Type B pancreatic cell (in vitro differentiated cells): ENCODE measurements at regions not wholly inside any gene's neighbourhood (a gene's known extent, or its start where the extent isn't known, plus 50 kb on each side); places are given as distances from the start of the nearest gene placed in this dataset.

Experiments used
- DNase-seq: peaks from one replicate; pipeline ENCODE4 v3.0.0; 2021; ENCODE audit warnings: mixed read lengths; ENCODE audit not compliant: unreplicated experiment; ENCODE audit errors: extremely low spot score
- H3K27ac Mint-ChIP-seq: 2 replicates; pipeline ENCODE4 v1.8.0; 2021; ENCODE audit warnings: mild to moderate bottlenecking, mixed read lengths
- H3K27me3 Mint-ChIP-seq: 2 replicates; pipeline ENCODE4 v1.8.0; 2021; ENCODE audit warnings: mixed read lengths
- H3K36me3 Mint-ChIP-seq: 2 replicates; pipeline ENCODE4 v1.8.0; 2021; ENCODE audit warnings: mixed read lengths
- H3K4me1 Mint-ChIP-seq: one replicate; pipeline ENCODE4 v1.8.0; 2021; ENCODE audit warnings: mixed read lengths; ENCODE audit not compliant: unreplicated experiment
- H3K4me3 Mint-ChIP-seq: 2 replicates; pipeline ENCODE4 v1.8.0; 2021; ENCODE audit warnings: mild to moderate bottlenecking, mixed read lengths
- H3K9me3 Mint-ChIP-seq: 2 replicates; pipeline ENCODE4 v1.8.0; 2021; ENCODE audit warnings: mixed read lengths
- CTCF ChIP-seq: fragments of 200-600 bp; sonication (generic); conservative IDR thresholded peaks from 2 replicates; pipeline ENCODE4 v1.5.0; 2021; ENCODE audit warnings: antibody characterized with exemption, mild to moderate bottlenecking

- H3K4me3 Mint-ChIP-seq = no peak overlapping the region
- peaks cover 6% of the 10 kb centered on the region for H3K4me1 Mint-ChIP-seq
- H3K36me3 Mint-ChIP-seq = no peaks in the 10 kb centered on the region
- no peak for TF ChIP-seq CTCF
- H3K27ac Mint-ChIP-seq = no peak overlapping the region
- no peak for DNase-seq
- peaks cover 4% of the 10 kb centered on the region for H3K9me3 Mint-ChIP-seq
- H3K27me3 Mint-ChIP-seq = no peaks in the 10 kb centered on the region
Measured at GRCh38 chr3:88596451-88596850, 446.7 kb downstream of the C3orf38 start.

- no peak for DNase-seq
- Mint-ChIP-seq H3K4me3 (no peak overlapping the region), H3K9me3 (no peaks in the 10 kb centered on the region), H3K27ac (no peak overlapping the region), H3K36me3 (no peaks in the 10 kb centered on the region), H3K4me1 (no peaks in the 10 kb centered on the region), H3K27me3 (no peaks in the 10 kb centered on the region)
- no peak for TF ChIP-seq CTCF
Measured at GRCh38 chr3:88610820-88611219, 461.1 kb downstream of the C3orf38 start.

GRCh38 chr3:88611826-88612326, 462.1 kb downstream of the C3orf38 start:
- no peak for DNase-seq
- no peak for TF ChIP-seq CTCF
- Mint-ChIP-seq H3K4me1 (peaks cover 9% of the 10 kb centered on the region), H3K36me3 (no peaks in the 10 kb centered on the region), H3K4me3 (no peak overlapping the region), H3K27ac (no peak overlapping the region), H3K9me3 (no peaks in the 10 kb centered on the region), H3K27me3 (no peaks in the 10 kb centered on the region)

- no peak overlapping the region for H3K4me3 Mint-ChIP-seq
- H3K4me1 Mint-ChIP-seq = peaks cover 9% of the 10 kb centered on the region
- H3K27ac Mint-ChIP-seq = no peak overlapping the region
- no peaks in the 10 kb centered on the region for H3K9me3 Mint-ChIP-seq
- no peaks in the 10 kb centered on the region for H3K27me3 Mint-ChIP-seq
- no peaks in the 10 kb centered on the region for H3K36me3 Mint-ChIP-seq
- no peak for TF ChIP-seq CTCF
- DNase-seq = no peak
Measured at GRCh38 chr3:88616413-88616812, 466.7 kb downstream of the C3orf38 start.

- Mint-ChIP-seq H3K36me3 (no peaks in the 10 kb centered on the region), H3K27me3 (no peaks in the 10 kb centered on the region), H3K4me1 (peaks cover 9% of the 10 kb centered on the region), H3K27ac (no peak overlapping the region), H3K9me3 (no peaks in the 10 kb centered on the region), H3K4me3 (no peak overlapping the region)
- no peak for DNase-seq
- TF ChIP-seq CTCF = no peak
Measured at GRCh38 chr3:88617283-88617682, 467.5 kb downstream of the C3orf38 start.
